ENCODE measurements at regions not wholly inside any gene's neighbourhood (a gene's known extent, or its start where the extent isn't known, plus 50 kb on each side); places are given as distances from the start of the nearest gene placed in this dataset.
A peak's percentile ranks its signal among the peaks of the same experiment; 100 is the strongest.

DNA sequence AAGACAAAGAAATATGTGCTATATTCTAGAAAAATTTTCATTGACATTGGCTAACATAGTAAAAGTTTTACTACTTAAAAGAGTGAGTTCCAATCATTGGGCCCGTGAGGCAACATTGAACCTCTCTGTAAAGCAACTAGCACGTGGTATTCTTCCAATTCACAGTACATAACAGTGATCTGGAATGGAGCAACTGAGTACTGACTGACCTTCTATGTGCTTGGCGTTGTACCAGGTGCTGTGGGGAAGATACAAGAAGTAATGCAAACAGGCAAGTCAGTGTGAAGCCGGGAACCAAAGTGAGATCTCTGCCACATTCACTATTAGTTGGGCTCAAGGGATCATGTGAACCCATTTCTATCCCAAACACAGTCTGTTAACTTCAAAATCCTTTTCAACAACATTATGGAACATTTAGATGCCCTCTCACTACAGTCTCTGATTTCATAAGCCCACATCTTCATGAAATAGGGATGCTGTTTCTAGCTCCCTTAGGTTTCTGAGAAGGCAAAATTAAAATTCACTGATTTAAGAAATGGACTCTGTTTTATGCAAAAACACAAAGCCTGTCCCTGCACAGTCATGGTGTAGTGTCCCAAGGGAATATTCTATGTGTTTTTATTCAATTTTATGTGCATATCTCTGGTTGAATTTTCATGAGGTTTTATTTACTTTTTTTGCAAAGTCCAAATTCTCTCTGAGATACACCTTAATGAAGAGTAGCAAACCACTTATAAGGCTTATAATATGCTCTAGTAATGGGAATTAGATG, 61.8 kb upstream of the NCAM1 start:
- WGBS (ENCODE audit: extremely low coverage, insufficient coverage, insufficient read length) = no CpG with 5 or more reads among the region's 4 CpGs
- no peak overlapping the region for H2BK12ac ChIP-seq (ENCODE audit: low read length)
- no peak overlapping the region for H2BK120ac ChIP-seq (ENCODE audit: insufficient read depth, low read length, poor library complexity)
- no peak overlapping the region for H3K27ac ChIP-seq (ENCODE audit: low read depth, low read length)
- no peak for DNase-seq
- H3K4me1 ChIP-seq (ENCODE audit: control insufficient read depth in 1 of 2, insufficient read depth in 2 of 2, low read length in 2 of 2) = no peaks in the 10 kb centered on the region
- H4K8ac ChIP-seq (ENCODE audit: low read depth, low read length) = no peak overlapping the region
- no peak overlapping the region for H3K4me3 ChIP-seq (ENCODE audit: low read depth, low read length)
- H2AK5ac ChIP-seq (ENCODE audit: low read length) = no peak overlapping the region
- no peak overlapping the region for H3K14ac ChIP-seq (ENCODE audit: low read length)
- H2AFZ ChIP-seq (ENCODE audit: insufficient read depth, low read length, poor library complexity) = no peak overlapping the region
- H4K91ac ChIP-seq (ENCODE audit: low read depth, low read length) = no peak overlapping the region
- no peaks in the 10 kb centered on the region for H3K79me1 ChIP-seq (ENCODE audit: low read length)
- no peak overlapping the region for H2BK5ac ChIP-seq (ENCODE audit: low read depth, low read length, poor library complexity)
- H3K18ac ChIP-seq (ENCODE audit: low read length) = no peak overlapping the region
- no peak overlapping the region for H4K12ac ChIP-seq (ENCODE audit: low read depth, low read length)
- H3K4ac ChIP-seq (ENCODE audit: low read depth, low read length) = no peak overlapping the region
- H3K79me2 ChIP-seq (ENCODE audit: control insufficient read depth, insufficient read depth, low read length, poor library complexity) = no peaks in the 10 kb centered on the region
- no peaks in the 10 kb centered on the region for H3K36me3 ChIP-seq (ENCODE audit: control insufficient read depth in 1 of 2, insufficient read depth in 2 of 2, low read length in 2 of 2)
- H3K23ac ChIP-seq (ENCODE audit: low read length) = no peak overlapping the region
- no peak overlapping the region for H3K4me2 ChIP-seq (ENCODE audit: low read length)
- no peaks in the 10 kb centered on the region for H3K9me3 ChIP-seq (ENCODE audit: insufficient read depth, low read depth, low read length)
- no peaks in the 10 kb centered on the region for H3K27me3 ChIP-seq (ENCODE audit: insufficient read depth, low read length)
- no peak overlapping the region for H3K9ac ChIP-seq (ENCODE audit: low read length)

DNA sequence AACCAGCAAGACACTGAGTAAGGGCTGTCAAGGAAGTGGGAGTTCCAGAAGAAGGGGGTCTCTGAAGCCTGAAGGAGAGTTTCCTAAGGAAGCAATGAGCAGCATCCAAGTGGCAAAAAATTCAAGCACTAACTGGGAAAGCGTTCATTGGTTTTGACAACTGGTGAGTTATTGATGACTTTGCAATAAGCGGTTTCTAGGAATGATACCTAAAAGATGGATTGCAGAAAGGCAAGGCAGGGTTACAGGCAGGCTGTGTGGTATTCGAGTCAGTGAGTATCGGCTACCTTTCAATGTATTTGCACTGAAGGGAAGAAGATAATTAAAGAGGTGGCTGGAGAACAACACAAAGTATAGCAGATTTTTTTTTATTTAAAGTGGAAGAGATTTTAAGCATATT, 59.3 kb upstream of the NCAM1 start:
- no peak overlapping the region for H2BK5ac ChIP-seq (ENCODE audit: low read depth, low read length, poor library complexity)
- no peaks in the 10 kb centered on the region for H3K36me3 ChIP-seq (ENCODE audit: control insufficient read depth in 1 of 2, insufficient read depth in 2 of 2, low read length in 2 of 2)
- H4K8ac ChIP-seq (ENCODE audit: low read depth, low read length) = no peak overlapping the region
- no peaks in the 10 kb centered on the region for H3K4me1 ChIP-seq (ENCODE audit: control insufficient read depth in 1 of 2, insufficient read depth in 2 of 2, low read length in 2 of 2)
- DNase-seq = no peak
- no peak overlapping the region for H2BK120ac ChIP-seq (ENCODE audit: insufficient read depth, low read length, poor library complexity)
- no peaks in the 10 kb centered on the region for H3K27me3 ChIP-seq (ENCODE audit: insufficient read depth, low read length)
- H2AK5ac ChIP-seq (ENCODE audit: low read length) = no peak overlapping the region
- no peak overlapping the region for H3K4ac ChIP-seq (ENCODE audit: low read depth, low read length)
- no CpG with 5 or more reads among the region's 4 CpGs for WGBS (ENCODE audit: extremely low coverage, insufficient coverage, insufficient read length)
- no peak overlapping the region for H4K12ac ChIP-seq (ENCODE audit: low read depth, low read length)
- H4K91ac ChIP-seq (ENCODE audit: low read depth, low read length) = no peak overlapping the region
- no peaks in the 10 kb centered on the region for H3K9me3 ChIP-seq (ENCODE audit: insufficient read depth, low read depth, low read length)
- H3K27ac ChIP-seq (ENCODE audit: low read depth, low read length) = no peak overlapping the region
- H3K79me1 ChIP-seq (ENCODE audit: low read length) = no peaks in the 10 kb centered on the region
- no peak overlapping the region for H3K14ac ChIP-seq (ENCODE audit: low read length)
- H3K9ac ChIP-seq (ENCODE audit: low read length) = no peak overlapping the region
- no peak overlapping the region for H2AFZ ChIP-seq (ENCODE audit: insufficient read depth, low read length, poor library complexity)
- no peak overlapping the region for H3K18ac ChIP-seq (ENCODE audit: low read length)
- no peak overlapping the region for H3K23ac ChIP-seq (ENCODE audit: low read length)
- H3K79me2 ChIP-seq (ENCODE audit: control insufficient read depth, insufficient read depth, low read length, poor library complexity) = no peaks in the 10 kb centered on the region
- H2BK12ac ChIP-seq (ENCODE audit: low read length) = no peak overlapping the region
- H3K4me2 ChIP-seq (ENCODE audit: low read length) = no peak overlapping the region
- H3K4me3 ChIP-seq (ENCODE audit: low read depth, low read length) = no peak overlapping the region

DNA sequence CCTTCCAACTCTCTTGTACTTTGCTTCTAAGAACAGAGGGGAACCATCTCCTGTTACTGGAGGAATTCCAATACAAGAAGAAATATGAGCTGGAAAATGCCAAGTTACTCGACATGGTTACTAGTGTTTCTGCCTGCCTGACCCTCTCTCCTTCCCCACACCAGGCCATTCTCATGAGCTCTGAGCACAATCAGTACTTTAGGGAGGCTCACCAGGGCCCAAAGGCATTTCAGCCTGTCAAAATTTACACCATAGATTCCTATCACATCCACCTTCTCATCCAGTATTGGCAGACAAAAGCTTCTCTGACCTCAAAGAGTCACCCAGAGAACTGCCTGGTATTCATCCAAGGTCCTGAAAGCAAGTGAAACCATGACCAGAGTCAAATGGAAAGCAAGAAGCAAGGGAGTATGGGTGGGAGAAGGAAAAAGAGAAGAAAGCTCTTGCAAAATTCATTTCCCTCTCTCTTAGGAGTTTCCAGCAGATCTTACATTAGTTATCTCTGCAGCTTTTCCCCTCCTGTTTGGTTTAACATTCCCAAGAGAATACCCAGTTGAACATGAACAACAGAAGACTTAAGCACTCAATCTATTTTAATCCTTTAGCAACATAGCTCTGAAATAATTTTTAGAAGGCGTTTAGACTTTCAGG, 58.7 kb upstream of the NCAM1 start:
- peak overlapping the region; percentile 16 for H3K4me2 ChIP-seq (ENCODE audit: low read length)
- no peaks in the 10 kb centered on the region for H3K79me1 ChIP-seq (ENCODE audit: low read length)
- H3K4me1 ChIP-seq (ENCODE audit: control insufficient read depth in 1 of 2, insufficient read depth in 2 of 2, low read length in 2 of 2) = no peaks in the 10 kb centered on the region
- H4K8ac ChIP-seq (ENCODE audit: low read depth, low read length) = no peak overlapping the region
- H2BK12ac ChIP-seq (ENCODE audit: low read length) = no peak overlapping the region
- no peak overlapping the region for H3K14ac ChIP-seq (ENCODE audit: low read length)
- H4K91ac ChIP-seq (ENCODE audit: low read depth, low read length) = no peak overlapping the region
- H3K4ac ChIP-seq (ENCODE audit: low read depth, low read length) = no peak overlapping the region
- no peak overlapping the region for H2BK5ac ChIP-seq (ENCODE audit: low read depth, low read length, poor library complexity)
- H4K12ac ChIP-seq (ENCODE audit: low read depth, low read length) = no peak overlapping the region
- no peak for DNase-seq
- H2AK5ac ChIP-seq (ENCODE audit: low read length) = no peak overlapping the region
- H3K9me3 ChIP-seq (ENCODE audit: insufficient read depth, low read depth, low read length) = no peaks in the 10 kb centered on the region
- no peak overlapping the region for H2AFZ ChIP-seq (ENCODE audit: insufficient read depth, low read length, poor library complexity)
- no peaks in the 10 kb centered on the region for H3K27me3 ChIP-seq (ENCODE audit: insufficient read depth, low read length)
- WGBS (ENCODE audit: extremely low coverage, insufficient coverage, insufficient read length) = no CpG with 5 or more reads among the region's 2 CpGs
- H3K27ac ChIP-seq (ENCODE audit: low read depth, low read length) = no peak overlapping the region
- H3K18ac ChIP-seq (ENCODE audit: low read length) = no peak overlapping the region
- no peaks in the 10 kb centered on the region for H3K79me2 ChIP-seq (ENCODE audit: control insufficient read depth, insufficient read depth, low read length, poor library complexity)
- no peaks in the 10 kb centered on the region for H3K36me3 ChIP-seq (ENCODE audit: control insufficient read depth in 1 of 2, insufficient read depth in 2 of 2, low read length in 2 of 2)
- no peak overlapping the region for H2BK120ac ChIP-seq (ENCODE audit: insufficient read depth, low read length, poor library complexity)
- no peak overlapping the region for H3K23ac ChIP-seq (ENCODE audit: low read length)
- H3K9ac ChIP-seq (ENCODE audit: low read length) = no peak overlapping the region
- H3K4me3 ChIP-seq (ENCODE audit: low read depth, low read length) = no peak overlapping the region

- Histone ChIP-seq H3K27ac (ENCODE audit: low read depth, low read length) (no peak overlapping the region), H3K79me1 (ENCODE audit: low read length) (no peaks in the 10 kb centered on the region), H3K4me2 (ENCODE audit: low read length) (no peak overlapping the region), H2AFZ (ENCODE audit: insufficient read depth, low read length, poor library complexity) (no peak overlapping the region), H3K27me3 (ENCODE audit: insufficient read depth, low read length) (no peaks in the 10 kb centered on the region), H2BK120ac (ENCODE audit: insufficient read depth, low read length, poor library complexity) (no peak overlapping the region), H3K4me1 (ENCODE audit: control insufficient read depth in 1 of 2, insufficient read depth in 2 of 2, low read length in 2 of 2) (no peaks in the 10 kb centered on the region), H3K9ac (ENCODE audit: low read length) (no peak overlapping the region), H4K91ac (ENCODE audit: low read depth, low read length) (no peak overlapping the region), H3K79me2 (ENCODE audit: control insufficient read depth, insufficient read depth, low read length, poor library complexity) (no peaks in the 10 kb centered on the region), H4K8ac (ENCODE audit: low read depth, low read length) (no peak overlapping the region), H3K36me3 (ENCODE audit: control insufficient read depth in 1 of 2, insufficient read depth in 2 of 2, low read length in 2 of 2) (no peaks in the 10 kb centered on the region), H3K23ac (ENCODE audit: low read length) (no peak overlapping the region), H2AK5ac (ENCODE audit: low read length) (no peak overlapping the region), H3K18ac (ENCODE audit: low read length) (no peak overlapping the region), H2BK12ac (ENCODE audit: low read length) (no peak overlapping the region), H3K14ac (ENCODE audit: low read length) (no peak overlapping the region), H3K4me3 (ENCODE audit: low read depth, low read length) (no peak overlapping the region), H2BK5ac (ENCODE audit: low read depth, low read length, poor library complexity) (no peak overlapping the region), H3K4ac (ENCODE audit: low read depth, low read length) (no peak overlapping the region), H4K12ac (ENCODE audit: low read depth, low read length) (no peak overlapping the region), H3K9me3 (ENCODE audit: insufficient read depth, low read depth, low read length) (no peaks in the 10 kb centered on the region)
- DNase-seq = no peak
- no CpG with 5 or more reads among the region's 5 CpGs for WGBS (ENCODE audit: extremely low coverage, insufficient coverage, insufficient read length)
These were observed 57.9 kb upstream of the NCAM1 start for GRCh38 chr11:112903340-112903739.

Measured in trophoblast cell (in vitro differentiated cells and primary cell).